ENCODE measurements at regions not wholly inside any gene's neighbourhood (a gene's known extent, or its start where the extent isn't known, plus 50 kb on each side); places are given as distances from the start of the nearest gene placed in this dataset.

GRCh38 chr1:192476802-192477298 is 98.7 kb upstream of the RGS1 start:
- Histone ChIP-seq H3K79me2 (ENCODE audit: control insufficient read depth in 1 of 2, insufficient read depth in 2 of 2, low read length in 2 of 2) (no peaks in the 10 kb centered on the region), H2BK5ac (ENCODE audit: low read depth, low read length) (no peak overlapping the region), H3K4me1 (replicated peaks in 1 of 4; ENCODE audit: control insufficient read depth in 3 of 4, insufficient read depth in 4 of 4, low read length in 3 of 4) (no peaks in the 10 kb centered on the region), H3K27ac (ENCODE audit: low read depth, low read length) (no peak overlapping the region), H3K14ac (ENCODE audit: insufficient read length) (no peak overlapping the region), H3K9ac (replicated peaks in 1 of 4; ENCODE audit: extremely low read depth in 1 of 4, low read depth in 3 of 4, low read length in 3 of 4) (no peak overlapping the region), H3K4ac (replicated peaks; ENCODE audit: insufficient read length, low read depth, low read length) (no peak overlapping the region), H3K4me2 (ENCODE audit: insufficient read depth in 1 of 2, low read depth in 2 of 2, low read length in 2 of 2) (no peak overlapping the region), H4K91ac (replicated peaks; ENCODE audit: insufficient read length, low read length) (no peak overlapping the region), H3K79me1 (ENCODE audit: low read depth, low read length) (no peaks in the 10 kb centered on the region), H2AK5ac (ENCODE audit: low read depth, low read length) (no peak overlapping the region), H2BK120ac (replicated peaks; ENCODE audit: low read depth, low read length) (no peak overlapping the region), H3K36me3 (ENCODE audit: control insufficient read depth in 2 of 4, insufficient read depth in 4 of 4, low read length in 3 of 4) (no peaks in the 10 kb centered on the region), H3K23me2 (ENCODE audit: low read depth, low read length) (no peaks in the 10 kb centered on the region), H4K8ac (ENCODE audit: extremely low read depth, insufficient read depth, low read length) (no peak overlapping the region), H3K23ac (ENCODE audit: insufficient read length) (no peak overlapping the region), H2BK15ac (ENCODE audit: low read length) (no peak overlapping the region), H3K27me3 (replicated peaks in 1 of 4; ENCODE audit: control insufficient read depth in 3 of 4, extremely low read depth in 1 of 4, insufficient read depth in 3 of 4, low read length in 3 of 4) (no peaks in the 10 kb centered on the region), H3K4me3 (ENCODE audit: extremely low read depth in 1 of 4, insufficient read depth in 2 of 4, low read depth in 3 of 4, low read length in 4 of 4) (no peak overlapping the region), H2BK20ac (ENCODE audit: low read length) (no peak overlapping the region), H4K20me1 (replicated peaks in 1 of 2; ENCODE audit: control insufficient read depth in 1 of 2, insufficient read depth in 2 of 2, low read length in 2 of 2) (no peaks in the 10 kb centered on the region), H2AFZ (ENCODE audit: low read length) (no peak overlapping the region), H4K5ac (ENCODE audit: insufficient read length, low read depth, low read length) (no peak overlapping the region), H3K56ac (replicated peaks; ENCODE audit: insufficient read length, low read depth, low read length) (no peak overlapping the region), H2BK12ac (ENCODE audit: low read depth, low read length) (no peak overlapping the region), H3K9me3 (ENCODE audit: insufficient read depth in 2 of 2, low read depth in 1 of 2, low read length in 1 of 2) (no peaks in the 10 kb centered on the region), H3K18ac (ENCODE audit: extremely low read depth, low read length) (no peak overlapping the region)
- POLR2A ChIA-PET (ENCODE audit: partially characterized antibody) = no interaction called here
- CTCF ChIA-PET (ENCODE audit: partially characterized antibody) = interaction anchor here (0.8 to 6.1 kb wide), 24 partner anchors 13 to 589 kb away, joined by 3 to 83 read pairs (median 4); no protein-coding TSS in a partner anchor
- WGBS, 2 experiments (ENCODE audit: extremely low coverage in 1 of 2, insufficient coverage in 1 of 2, insufficient read length in 1 of 2, insufficient replicate concordance in 2 of 2, low coverage in 1 of 2, low lambda C conversion rate in 2 of 2, missing lambda C conversion rate in 1 of 2) = 93% methylated on average over 12 of the region's 12 CpGs; no CpG with 5 or more reads in 1 of the 2 experiments
- TF ChIP-seq ZNF274 (IDR thresholded peaks at IDR 0.05; ENCODE audit: borderline replicate concordance, extremely low read depth, low read length) (no peak), HDAC6 (IDR thresholded peaks at IDR 0.05; ENCODE audit: low read depth, low read length) (no peak), GABPA (IDR thresholded peaks at IDR 0.05; ENCODE audit: borderline replicate concordance, insufficient read depth, low read length) (no peak), ATF2 (IDR thresholded peaks at IDR 0.05; ENCODE audit: low read length) (no peak), SP2 (IDR thresholded peaks at IDR 0.05; ENCODE audit: low read length) (no peak)
- FAIRE-seq = no peak
- no peak for DNase-seq (ENCODE audit: low read depth in 1 of 2, low spot score in 2 of 2)

All from H1 (cell line).